Activated CD4-positive, alpha-beta T cell treated with anti-CD3 and anti-CD28 coated beads, Interleukin-2, Interleukin-4, amounts not matched to agents 100 ng/mL and 50 ng/mL, durations not matched to agents 16 hours and 8 hours (primary cell): ENCODE measurements at regions not wholly inside any gene's neighbourhood (a gene's known extent, or its start where the extent isn't known, plus 50 kb on each side); places are given as distances from the start of the nearest gene placed in this dataset.
"Not testable (repeated sequence)": the region's sequence is repeated elsewhere in the genome, so short reads cannot be mapped to it uniquely, and the experiment has no call there.

ENCODE experiments used
- DNase-seq: peaks from one replicate; pipeline ENCODE4 v3.0.0-alpha.2; 2020; ENCODE audit warnings: low spot score

- DNase-seq, result no peak
Measured at GRCh38 chr17:71869841-71870545, 250.8 kb upstream of the SOX9 start.

GRCh38 chr17:71870546-71870862 is 250.3 kb upstream of the SOX9 start:
- no peak for DNase-seq

- DNase-seq, result no peak
Measured at GRCh38 chr17:71872843-71873485, 247.9 kb upstream of the SOX9 start.

GRCh38 chr17:71874773-71875172 is 246.0 kb upstream of the SOX9 start:
- not testable (repeated sequence) for DNase-seq

GRCh38 chr17:71878271-71878670 is 242.5 kb upstream of the SOX9 start:
- no peak for DNase-seq

- no peak for DNase-seq
Measured at GRCh38 chr17:71878998-71879397, 241.8 kb upstream of the SOX9 start.

- DNase-seq, result no peak
Measured at GRCh38 chr17:71881041-71881440, 239.8 kb upstream of the SOX9 start.

GRCh38 chr17:71881581-71881980 is 239.2 kb upstream of the SOX9 start:
- no peak for DNase-seq

- no peak for DNase-seq
Measured at GRCh38 chr17:71883258-71883657, 237.6 kb upstream of the SOX9 start.

- no peak for DNase-seq
Measured at GRCh38 chr17:71883845-71884244, 237.0 kb upstream of the SOX9 start.

GRCh38 chr17:71885662-71886061 is 235.2 kb upstream of the SOX9 start:
- no peak for DNase-seq

GRCh38 chr17:71899317-71899716 is 221.5 kb upstream of the SOX9 start:
- no peak for DNase-seq

GRCh38 chr17:71900621-71901229 is 220.1 kb upstream of the SOX9 start:
- DNase-seq, result no peak

- DNase-seq, result no peak
Measured at GRCh38 chr17:71902894-71903506, 217.8 kb upstream of the SOX9 start.

GRCh38 chr17:71905376-71906031 is 215.3 kb upstream of the SOX9 start:
- DNase-seq, result no peak

- DNase-seq, result no peak
Measured at GRCh38 chr17:71909155-71909554, 211.7 kb upstream of the SOX9 start.

- DNase-seq, result no peak
Measured at GRCh38 chr17:71910002-71910401, 210.8 kb upstream of the SOX9 start.

GRCh38 chr17:71914042-71914441 is 206.8 kb upstream of the SOX9 start:
- DNase-seq, result no peak

GRCh38 chr17:71914812-71915211 is 206.0 kb upstream of the SOX9 start:
- DNase-seq, result no peak

GRCh38 chr17:71917715-71918114 is 203.1 kb upstream of the SOX9 start:
- no peak for DNase-seq

GRCh38 chr17:71919186-71919585 is 201.6 kb upstream of the SOX9 start:
- DNase-seq, result no peak

- DNase-seq, result no peak
Measured at GRCh38 chr17:71919896-71920295, 200.9 kb upstream of the SOX9 start.

- peak; percentile 35 for DNase-seq
Measured at GRCh38 chr17:71921796-71922195, 199.0 kb upstream of the SOX9 start.
